Progenitor cell of endocrine pancreas (in vitro differentiated cells): ENCODE measurements at regions not wholly inside any gene's neighbourhood (a gene's known extent, or its start where the extent isn't known, plus 50 kb on each side); places are given as distances from the start of the nearest gene placed in this dataset.

Experiments used
- DNase-seq: peaks from one replicate; pipeline ENCODE4 v3.0.0; 2021; ENCODE audit warnings: low spot score; ENCODE audit not compliant: unreplicated experiment
- H3K27ac Mint-ChIP-seq: 2 replicates; pipeline ENCODE4 v1.8.0; 2021; ENCODE audit warnings: mild to moderate bottlenecking, moderate library complexity, mixed read lengths
- H3K27me3 Mint-ChIP-seq: 2 replicates; pipeline ENCODE4 v1.8.0; 2021; ENCODE audit warnings: mixed read lengths
- H3K36me3 Mint-ChIP-seq: 2 replicates; pipeline ENCODE4 v1.8.0; 2022; ENCODE audit warnings: mixed read lengths; ENCODE audit not compliant: insufficient read depth
- H3K4me1 Mint-ChIP-seq: 2 replicates; pipeline ENCODE4 v1.8.0; 2021; ENCODE audit warnings: low read depth, mixed read lengths
- H3K4me3 Mint-ChIP-seq: 2 replicates; pipeline ENCODE4 v1.8.0; 2021; ENCODE audit warnings: low read depth, mild to moderate bottlenecking, moderate library complexity, mixed read lengths
- H3K9me3 Mint-ChIP-seq: 2 replicates; pipeline ENCODE4 v1.8.0; 2021; ENCODE audit warnings: low read depth, mixed read lengths
- CTCF ChIP-seq: fragments of 200-600 bp; sonication (generic); IDR thresholded peaks from one replicate; pipeline ENCODE4 v1.5.0; 2021; ENCODE audit warnings: antibody characterized with exemption, mild to moderate bottlenecking; ENCODE audit not compliant: unreplicated experiment

- Mint-ChIP-seq H3K27ac (no peak overlapping the region), H3K9me3 (no peaks in the 10 kb centered on the region), H3K36me3 (no peaks in the 10 kb centered on the region), H3K4me3 (no peak overlapping the region), H3K27me3 (peaks cover 20% of the 10 kb centered on the region), H3K4me1 (no peaks in the 10 kb centered on the region)
- no peak for DNase-seq
- no peak for TF ChIP-seq CTCF
Observed at GRCh38 chr2:30024281-30024680, 102.9 kb upstream of the ALK start.

DNA sequence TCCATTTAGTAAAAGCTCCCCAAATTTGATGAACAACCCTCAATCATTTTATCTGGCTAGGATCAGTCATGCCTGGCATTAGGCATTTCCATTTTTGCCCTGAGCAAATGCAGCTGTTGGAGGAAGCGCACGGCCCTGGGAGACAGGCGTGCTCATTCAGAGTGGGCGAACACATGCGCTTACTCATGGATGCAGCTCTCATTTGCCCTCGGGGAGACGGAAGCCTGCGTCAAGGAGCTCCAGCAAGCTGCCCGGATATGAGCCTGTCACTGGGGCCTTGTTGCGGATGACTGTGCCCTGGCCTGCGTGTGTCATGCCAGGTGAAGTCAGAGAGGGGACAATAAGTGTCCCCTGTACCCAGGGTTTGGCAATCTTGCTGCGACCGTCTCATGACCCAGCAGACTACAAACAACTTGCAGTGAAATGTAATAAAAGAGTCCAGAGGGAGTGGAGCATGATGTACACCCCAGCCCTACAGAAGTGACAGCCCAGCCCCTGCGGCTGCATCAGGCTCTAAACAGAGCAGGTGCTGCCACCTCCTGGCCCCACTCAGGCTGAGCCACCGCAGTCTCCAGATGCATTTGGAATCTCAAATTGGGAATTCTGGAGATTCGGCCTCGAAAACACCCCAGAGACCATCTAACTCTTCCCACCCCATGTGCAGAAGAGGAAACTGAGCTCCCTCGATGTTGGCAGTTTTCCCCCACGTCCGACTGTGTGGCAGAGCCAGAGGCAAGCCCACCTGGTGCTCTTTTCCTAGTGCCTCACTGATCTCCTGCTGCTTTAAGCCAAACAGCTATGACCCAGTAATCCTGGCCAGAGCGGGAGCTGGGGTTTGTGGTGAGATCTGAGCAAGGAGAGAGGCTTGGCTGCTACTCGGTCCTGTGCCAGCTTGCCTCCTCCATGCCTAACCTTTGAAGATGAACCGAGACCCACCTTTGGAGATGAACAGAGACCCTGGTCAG is 105.0 kb upstream of the ALK start:
- H3K36me3 Mint-ChIP-seq, result no peaks in the 10 kb centered on the region
- peak; percentile 82 for TF ChIP-seq CTCF

GRCh38 chr2:30029804-30030203 is 108.4 kb upstream of the ALK start:
- Mint-ChIP-seq H3K36me3 (no peaks in the 10 kb centered on the region), H3K9me3 (no peaks in the 10 kb centered on the region), H3K27ac (no peak overlapping the region), H3K4me1 (peaks cover 7% of the 10 kb centered on the region), H3K4me3 (no peak overlapping the region), H3K27me3 (peaks cover 23% of the 10 kb centered on the region)
- no peak for TF ChIP-seq CTCF
- DNase-seq, result no peak

More for the DNA sequence above, 105.0 kb upstream of the ALK start:
- Mint-ChIP-seq H3K9me3 (no peaks in the 10 kb centered on the region), H3K4me3 (no peak overlapping the region), H3K27me3 (peaks cover 23% of the 10 kb centered on the region), H3K27ac (no peak overlapping the region), H3K4me1 (peaks cover 7% of the 10 kb centered on the region)
- peak; percentile 38 for DNase-seq

DNA sequence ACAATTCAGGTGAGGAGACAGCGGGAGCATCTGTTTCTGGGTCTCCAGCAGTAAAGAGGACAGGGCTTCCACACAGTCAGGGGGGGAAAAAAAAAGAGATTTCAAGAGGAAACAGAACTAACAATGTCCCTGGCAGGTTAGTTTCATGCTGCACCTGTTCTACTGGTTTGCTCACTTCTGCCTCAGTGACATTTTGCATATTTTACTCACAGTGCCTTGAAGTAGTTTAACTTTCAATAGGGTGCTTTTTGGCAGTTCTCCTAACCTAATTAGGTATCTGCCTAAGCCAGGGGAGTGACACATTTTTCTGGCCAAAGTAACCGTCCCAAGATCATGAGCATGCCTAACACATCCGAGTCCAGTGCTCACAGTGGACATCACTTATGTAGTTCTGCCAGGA is 109.0 kb upstream of the ALK start:
- H3K27ac Mint-ChIP-seq, result no peak overlapping the region
- no peak for TF ChIP-seq CTCF
- H3K4me1 Mint-ChIP-seq, result peaks cover 7% of the 10 kb centered on the region
- peaks cover 23% of the 10 kb centered on the region for H3K27me3 Mint-ChIP-seq
- no peak for DNase-seq
- H3K9me3 Mint-ChIP-seq, result no peaks in the 10 kb centered on the region
- no peaks in the 10 kb centered on the region for H3K36me3 Mint-ChIP-seq
- no peak overlapping the region for H3K4me3 Mint-ChIP-seq

GRCh38 chr2:30031184-30031583 is 109.8 kb upstream of the ALK start:
- Mint-ChIP-seq H3K9me3 (no peaks in the 10 kb centered on the region), H3K27me3 (peaks cover 23% of the 10 kb centered on the region), H3K27ac (no peak overlapping the region), H3K36me3 (no peaks in the 10 kb centered on the region), H3K4me1 (peaks cover 7% of the 10 kb centered on the region), H3K4me3 (no peak overlapping the region)
- no peak for DNase-seq
- TF ChIP-seq CTCF, result no peak
